Activated CD4-positive, alpha-beta T cell treated with anti-CD3 and anti-CD28 coated beads, Interleukin-2, Interleukin-6, amounts not matched to agents 100 ng/mL and 50 ng/mL, durations not matched to agents 16 hours and 8 hours (primary cell): ENCODE measurements at regions not wholly inside any gene's neighbourhood (a gene's known extent, or its start where the extent isn't known, plus 50 kb on each side); places are given as distances from the start of the nearest gene placed in this dataset.
A peak's percentile ranks its signal among the peaks of the same experiment; 100 is the strongest.
"Not testable (repeated sequence)": the region's sequence is repeated elsewhere in the genome, so short reads cannot be mapped to it uniquely, and the experiment has no call there.

Source experiments
- DNase-seq: peaks from one replicate; pipeline ENCODE4 v3.0.0-alpha.2; 2020

- no peak for DNase-seq
Measured at GRCh38 chr15:98529205-98530145, 118.9 kb upstream of the IGF1R start.

DNA sequence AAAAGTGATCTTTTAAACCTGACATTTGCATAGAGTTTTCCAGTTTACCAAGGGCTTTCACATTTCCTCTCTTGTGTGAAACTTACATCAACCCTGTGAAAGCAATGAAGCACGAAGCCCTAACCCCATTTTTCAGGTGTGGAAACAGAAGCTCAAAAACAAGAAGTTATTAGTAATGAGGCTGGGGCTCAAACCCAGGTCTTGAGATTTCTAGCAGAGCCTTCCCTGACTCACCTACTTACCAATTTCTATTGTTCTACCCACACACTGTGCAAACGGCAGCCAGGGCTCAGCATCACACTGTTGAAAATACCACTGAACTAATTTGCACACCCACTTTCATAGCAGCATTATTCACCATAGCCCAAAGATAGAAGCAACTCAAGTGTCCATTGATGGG is 117.8 kb upstream of the IGF1R start:
- no peak for DNase-seq

DNA sequence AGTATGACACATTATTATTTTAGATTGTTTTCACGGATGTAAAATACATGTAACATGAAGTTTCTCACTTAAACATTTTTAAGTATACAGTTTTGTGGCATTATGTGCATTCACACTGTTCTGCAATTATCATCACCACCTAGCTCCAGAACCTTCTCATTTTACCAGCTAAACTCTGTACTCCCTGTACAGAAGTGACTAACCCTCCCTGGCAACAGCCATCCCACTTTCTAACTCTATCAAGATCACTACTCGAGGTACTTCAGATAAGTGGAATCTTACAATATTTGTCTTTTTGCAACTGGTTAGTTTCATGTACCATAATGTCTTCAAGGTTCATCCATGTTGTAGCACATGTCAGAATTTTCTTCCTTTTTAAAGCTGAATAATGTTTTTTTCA is 116.3 kb upstream of the IGF1R start:
- DNase-seq, result no peak

DNA sequence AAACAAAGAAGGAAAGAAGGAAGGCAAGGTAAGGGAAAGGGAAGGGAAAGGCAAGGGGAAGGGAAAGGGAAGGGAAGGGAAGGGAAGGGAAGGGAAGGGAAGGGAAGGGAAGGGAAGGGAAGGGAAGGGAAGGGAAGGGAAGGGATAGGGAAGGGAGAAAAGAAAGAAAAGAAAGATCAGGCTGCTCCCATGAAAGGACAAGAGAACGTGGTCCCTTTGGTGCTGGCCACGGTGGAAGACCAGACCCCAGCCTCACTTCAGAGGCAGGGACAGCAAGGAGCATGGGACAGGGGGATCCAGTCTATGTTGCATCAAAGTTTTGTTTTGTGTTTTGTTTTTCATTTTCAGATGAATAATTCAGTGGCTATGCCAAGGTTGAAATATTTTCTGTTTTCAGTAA is 111.4 kb upstream of the IGF1R start:
- no peak for DNase-seq

DNA sequence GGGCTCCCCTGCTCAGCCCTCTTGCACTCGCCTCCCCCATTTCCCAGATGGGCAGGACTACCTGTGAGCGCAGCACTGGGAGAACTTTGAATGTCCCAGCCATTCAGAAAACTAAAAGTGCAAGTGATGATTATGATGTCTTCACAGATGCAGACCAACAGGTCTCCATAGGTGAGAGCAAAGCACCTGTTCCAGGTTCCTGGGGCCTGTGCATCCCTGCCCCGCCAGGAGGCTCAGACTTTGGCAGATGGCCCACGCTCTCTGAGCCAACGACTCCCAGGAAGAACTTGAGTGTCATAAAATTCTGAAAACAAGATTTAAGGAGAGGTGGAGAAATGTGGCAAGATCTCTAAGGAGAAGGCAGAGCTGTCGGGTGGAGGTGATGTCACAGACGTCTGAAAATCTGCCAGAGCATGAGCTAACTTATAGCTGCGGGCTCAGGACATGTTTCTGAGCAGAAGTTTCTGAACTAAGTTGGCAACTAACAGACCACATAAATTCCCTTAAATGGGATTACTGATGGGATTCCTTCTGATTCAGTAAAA is 110.8 kb upstream of the IGF1R start:
- DNase-seq, result no peak

GRCh38 chr15:98541519-98541918 is 106.8 kb upstream of the IGF1R start:
- DNase-seq, result no peak

- DNase-seq, result no peak
Measured at GRCh38 chr15:98543237-98543636, 105.1 kb upstream of the IGF1R start.

GRCh38 chr15:98546329-98546728 is 102.0 kb upstream of the IGF1R start:
- DNase-seq, result no peak

- no peak for DNase-seq
Measured at GRCh38 chr15:98547275-98547674, 101.1 kb upstream of the IGF1R start.

DNA sequence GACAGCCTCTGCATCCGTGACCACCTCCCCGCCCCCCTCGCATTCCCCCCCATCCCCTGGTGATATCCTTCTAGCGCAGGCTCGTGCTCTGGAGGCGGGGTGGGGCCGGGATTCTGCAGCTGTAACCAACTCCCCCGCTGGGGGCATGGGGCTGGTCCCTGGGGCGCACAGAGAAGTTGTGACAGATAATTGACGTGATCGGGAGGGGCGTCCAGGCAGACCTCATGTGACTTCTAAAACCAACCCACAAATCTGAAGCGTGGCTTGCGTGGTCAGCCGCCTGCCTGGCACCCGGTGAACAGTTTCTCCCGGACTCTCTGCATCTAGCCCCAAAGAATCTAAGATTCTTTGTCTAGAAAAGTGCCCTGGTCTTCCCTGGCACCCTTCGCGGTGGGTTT is 100.6 kb upstream of the IGF1R start:
- DNase-seq, result peak; percentile 1

- peak; percentile 45 for DNase-seq
Measured at GRCh38 chr15:98548139-98548971, 100.0 kb upstream of the IGF1R start.

DNA sequence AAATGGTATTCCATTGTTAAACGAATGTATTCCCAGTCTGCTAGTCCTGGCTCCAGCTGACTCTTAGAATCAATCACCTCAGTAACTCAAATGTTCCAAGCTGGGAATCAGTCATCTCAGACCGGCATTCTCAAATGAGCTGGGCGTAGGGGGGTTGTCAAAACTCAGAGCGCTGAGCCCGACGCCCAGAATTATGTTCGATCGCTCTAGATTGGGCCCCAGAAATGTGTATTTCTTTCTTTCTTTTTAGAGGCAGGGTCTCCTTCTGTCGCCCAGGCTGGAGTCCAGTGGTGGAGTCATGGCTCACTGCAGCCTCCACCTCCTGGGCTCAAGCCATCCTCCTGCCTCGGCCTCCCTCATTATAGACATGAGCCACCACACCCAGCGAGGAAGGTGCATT is 99.3 kb upstream of the IGF1R start:
- no peak for DNase-seq

DNA sequence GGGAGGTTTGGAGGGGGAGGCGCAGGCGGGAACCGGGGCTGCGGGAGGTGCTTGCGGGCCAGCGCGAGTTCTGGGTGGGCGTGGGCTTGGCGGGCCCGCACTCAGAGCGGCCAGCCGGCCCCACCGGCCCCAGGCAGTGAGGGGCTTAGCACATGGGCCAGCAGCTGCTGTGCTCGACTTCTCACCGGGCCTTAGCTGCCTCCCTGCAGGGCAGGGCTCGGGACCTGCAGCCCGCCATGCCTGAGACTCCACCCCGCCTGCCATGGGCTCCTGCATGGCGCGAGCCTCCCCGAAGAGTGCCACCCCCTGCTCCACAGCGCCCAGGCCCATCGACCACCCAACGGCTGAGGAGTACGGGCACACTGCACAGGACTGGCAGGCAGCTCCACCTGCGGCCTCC is 98.6 kb upstream of the IGF1R start:
- DNase-seq, result no peak

DNA sequence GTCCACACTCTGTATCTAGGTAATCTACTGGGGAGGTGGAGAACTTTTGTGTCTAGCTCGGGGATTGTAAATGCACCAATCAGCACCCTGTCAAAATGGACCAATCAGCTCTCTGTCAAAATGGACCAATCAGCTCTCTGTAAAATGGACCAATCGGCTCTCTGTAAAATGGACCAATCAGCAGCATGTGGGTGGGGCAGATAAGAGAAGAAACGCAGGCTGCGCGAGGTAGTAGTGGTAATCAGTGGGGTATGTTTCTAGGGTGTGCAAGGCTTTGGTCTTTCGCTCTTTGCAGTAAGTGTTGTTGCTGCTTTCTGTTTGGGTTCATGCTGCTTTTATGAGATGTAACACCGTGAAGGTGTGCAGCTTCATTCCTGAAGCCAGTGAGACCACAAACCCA is 98.0 kb upstream of the IGF1R start:
- not testable (repeated sequence) for DNase-seq

- DNase-seq, result no peak
Measured at GRCh38 chr15:98551936-98552562, 96.3 kb upstream of the IGF1R start.

DNA sequence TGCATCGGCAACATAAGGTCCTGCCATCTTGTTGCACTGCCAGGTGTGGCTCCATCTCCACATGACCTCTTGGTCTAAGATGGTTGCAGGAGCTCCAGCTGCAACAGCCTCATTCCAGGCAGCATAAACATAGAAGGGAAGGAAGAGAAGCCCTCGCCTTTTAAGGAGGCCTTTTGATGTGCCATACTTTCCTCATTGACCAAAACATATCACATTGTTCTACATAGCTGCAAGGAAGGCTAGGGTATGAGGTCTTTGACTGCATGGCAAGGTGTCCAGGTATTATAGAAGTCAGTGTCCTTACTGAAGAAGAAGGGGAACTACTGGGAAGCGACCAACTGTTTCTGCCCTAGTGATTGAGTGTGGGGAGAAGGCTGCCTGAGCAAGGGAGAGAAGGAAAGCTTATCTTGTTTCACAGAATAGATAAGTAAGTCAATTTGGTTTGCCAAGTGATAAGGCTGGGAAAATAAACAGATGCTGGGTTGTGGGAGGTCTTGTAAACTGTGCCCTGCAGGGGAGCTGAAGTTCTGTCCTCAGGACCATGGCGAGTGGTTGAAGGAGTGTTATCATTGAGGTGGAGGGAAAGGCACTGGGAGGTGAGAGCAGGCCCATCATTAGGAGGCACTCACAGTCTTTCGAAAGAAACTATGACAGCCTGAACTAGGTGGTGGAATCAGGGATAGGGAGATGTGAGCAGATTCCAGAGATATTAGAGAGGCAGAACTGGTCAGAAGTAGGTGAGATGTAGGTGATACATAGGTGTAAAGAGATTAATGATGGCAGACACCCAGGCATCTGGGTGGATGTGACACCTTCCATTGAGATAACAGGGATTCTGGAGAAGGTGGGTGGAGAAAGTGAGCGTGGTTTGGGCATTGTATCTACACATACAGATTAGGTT is 93.8 kb upstream of the IGF1R start:
- DNase-seq, result no peak

- DNase-seq, result no peak
Measured at GRCh38 chr15:98555173-98555515, 93.2 kb upstream of the IGF1R start.

DNA sequence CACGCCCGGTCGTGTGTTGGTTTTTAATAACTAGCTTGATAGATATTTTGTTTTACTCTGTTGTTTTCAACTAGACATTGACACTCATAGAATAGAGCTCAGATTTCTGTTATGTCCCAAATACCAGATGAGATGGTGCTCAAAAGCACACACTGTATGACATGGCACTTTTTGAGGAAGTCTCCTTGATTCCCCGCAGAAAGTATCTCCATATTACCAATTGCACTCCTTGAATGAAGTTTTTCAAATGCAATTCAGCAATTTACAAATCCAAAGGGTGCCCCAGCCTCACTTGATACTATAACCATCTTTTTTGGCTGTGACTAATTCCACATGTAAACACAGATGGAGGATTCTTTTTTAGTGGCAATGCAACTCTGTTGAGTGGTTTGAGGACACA is 92.0 kb upstream of the IGF1R start:
- DNase-seq, result no peak

GRCh38 chr15:98560338-98560737 is 88.0 kb upstream of the IGF1R start:
- no peak for DNase-seq

- DNase-seq, result no peak
Measured at GRCh38 chr15:98561169-98561941, 87.0 kb upstream of the IGF1R start.

GRCh38 chr15:98562331-98562937 is 85.9 kb upstream of the IGF1R start:
- no peak for DNase-seq
